ENCODE measurements at regions not wholly inside any gene's neighbourhood (a gene's known extent, or its start where the extent isn't known, plus 50 kb on each side); places are given as distances from the start of the nearest gene placed in this dataset.

DNA sequence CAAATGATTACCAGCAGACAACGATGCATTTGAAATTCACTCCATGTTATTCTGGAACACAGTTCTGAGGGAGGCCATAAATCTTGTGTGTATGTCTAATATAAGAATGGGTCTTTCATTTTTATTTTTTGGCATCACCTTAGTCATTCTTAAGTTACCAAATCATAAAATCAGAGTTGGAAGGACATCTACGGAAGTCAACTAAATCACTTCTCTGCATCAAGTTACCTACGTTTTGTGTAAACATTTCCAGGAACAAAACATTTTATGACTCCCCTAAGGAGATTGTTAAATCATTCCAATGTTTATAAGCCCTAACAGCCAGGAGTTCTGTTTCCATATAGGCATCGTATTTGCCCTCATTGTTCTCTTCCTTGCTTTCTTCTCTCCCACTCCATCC, 378.2 kb downstream of the FAM170A start:
- no peak for DNase-seq (ENCODE audit: low spot score)

GRCh38 chr5:120012431-120012830, 383.1 kb downstream of the FAM170A start:
- DNase-seq (ENCODE audit: low spot score), result no peak

DNA sequence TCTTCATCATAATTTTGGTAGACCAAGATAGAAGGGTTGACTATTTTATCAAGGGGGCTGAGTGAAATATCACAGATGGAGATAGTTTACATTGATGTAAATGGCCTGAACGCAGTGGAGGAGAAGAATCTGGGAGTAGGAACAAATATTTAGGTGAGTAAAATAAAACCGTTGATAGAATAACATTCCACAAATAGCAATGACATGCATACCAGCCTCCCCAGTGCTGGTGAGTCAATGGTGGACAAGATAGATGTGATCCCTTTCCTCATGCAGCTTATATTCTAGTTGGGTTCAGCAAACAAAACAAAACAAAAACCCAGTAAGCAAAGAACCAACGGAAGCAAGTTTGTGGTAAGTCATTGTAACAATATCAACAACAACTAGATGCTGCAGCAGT, 385.2 kb downstream of the FAM170A start:
- no peak for DNase-seq (ENCODE audit: low spot score)

GRCh38 chr5:120016717-120017382, 387.5 kb downstream of the FAM170A start:
- no peak for DNase-seq (ENCODE audit: low spot score)

DNA sequence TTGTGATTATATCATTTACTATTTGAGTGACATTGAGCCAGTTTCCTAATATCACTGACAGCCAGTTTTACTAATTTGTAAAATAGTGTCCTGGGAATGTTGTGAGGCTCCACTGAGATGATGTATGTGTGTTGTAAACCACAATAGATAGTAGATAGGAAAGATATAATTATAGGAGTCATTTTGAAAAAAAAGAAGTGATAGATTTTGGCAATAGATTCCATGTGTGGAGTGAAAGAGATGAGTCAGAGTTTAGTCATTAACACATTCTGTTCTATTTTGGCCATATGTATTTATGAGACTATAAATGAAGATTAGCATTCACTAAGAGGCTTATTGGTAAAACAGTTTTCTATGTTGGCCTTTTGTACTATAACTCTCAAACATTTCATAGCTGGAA, 388.2 kb downstream of the FAM170A start:
- DNase-seq (ENCODE audit: low spot score), result no peak

- DNase-seq (ENCODE audit: low spot score), result no peak
These were observed 405.8 kb downstream of the FAM170A start for GRCh38 chr5:120035181-120035580.

DNA sequence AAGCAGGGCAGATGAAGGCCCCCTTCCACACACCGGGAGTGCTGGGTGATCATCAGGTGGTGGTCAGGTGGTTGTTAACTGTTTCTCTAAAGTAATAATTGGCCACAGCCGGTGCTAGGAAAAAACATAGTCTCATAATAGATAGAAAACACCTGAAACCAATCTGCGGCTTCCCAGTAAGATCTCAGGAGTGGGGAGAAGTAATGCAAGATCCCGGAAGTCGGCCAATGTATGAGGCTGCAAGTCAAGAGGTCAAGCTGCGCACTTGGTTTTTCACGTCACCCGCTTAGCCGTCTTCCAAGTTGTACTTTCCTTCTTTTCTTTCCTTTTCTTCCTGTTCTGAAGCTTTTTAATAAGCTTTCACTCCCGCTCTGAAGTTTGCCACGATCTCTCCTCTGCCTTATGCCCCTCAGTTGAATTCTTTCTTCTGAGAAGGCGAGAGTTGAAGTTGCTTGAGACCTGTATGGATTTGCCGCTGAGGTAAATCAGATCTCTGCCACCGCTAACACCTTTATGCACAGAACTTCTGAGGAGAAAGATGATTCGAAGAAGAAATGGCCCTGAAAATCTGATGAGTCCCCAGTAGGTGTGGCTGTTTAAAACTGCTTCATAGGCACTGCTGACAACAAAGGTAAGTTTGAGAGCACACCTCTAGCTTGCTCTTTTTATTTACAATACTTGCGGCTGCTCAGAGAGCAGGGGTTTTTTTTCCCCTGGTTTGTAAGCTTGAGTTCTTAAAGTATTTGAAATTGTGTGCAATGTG, 406.6 kb downstream of the FAM170A start:
- DNase-seq (ENCODE audit: low spot score), result no peak

GRCh38 chr5:120037451-120037850, 408.1 kb downstream of the FAM170A start:
- no peak for DNase-seq (ENCODE audit: low spot score)

DNA sequence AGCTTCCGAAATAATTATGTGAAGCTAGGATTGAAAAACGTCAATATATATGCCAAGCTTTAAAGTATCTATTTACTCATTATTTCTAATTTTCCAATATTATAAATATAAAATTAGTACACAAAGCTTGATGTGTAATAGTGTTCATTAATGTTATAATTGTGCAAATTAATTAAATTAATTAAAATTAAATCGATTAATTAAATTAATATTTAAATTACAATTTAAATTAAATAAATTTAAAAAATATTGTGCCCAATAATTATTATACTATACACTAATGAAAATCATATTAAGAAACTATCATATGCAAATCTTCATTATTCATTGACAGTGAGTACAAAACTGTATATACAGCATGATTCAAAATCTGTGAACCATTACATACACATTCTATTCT, 409.8 kb downstream of the FAM170A start:
- DNase-seq (ENCODE audit: low spot score), result no peak

DNA sequence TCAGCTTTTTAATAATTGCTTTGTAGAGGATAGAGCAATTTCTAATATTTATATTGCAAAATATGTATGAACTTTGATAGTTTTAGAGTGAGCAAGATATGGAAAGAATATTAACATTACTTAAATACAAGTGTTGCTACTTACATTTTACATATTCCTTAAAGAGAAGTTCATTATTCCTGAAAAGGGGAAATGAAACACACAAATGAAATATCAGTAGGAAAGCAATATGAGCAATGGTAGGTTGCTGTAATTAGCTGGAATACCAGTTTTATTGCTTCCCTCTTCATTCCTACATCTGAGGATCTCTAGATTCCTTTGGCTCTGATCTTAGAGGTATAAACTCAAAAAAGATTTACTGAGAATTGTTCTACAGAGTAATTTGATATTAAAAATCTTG, 414.1 kb downstream of the FAM170A start:
- DNase-seq (ENCODE audit: low spot score), result no peak

DNA sequence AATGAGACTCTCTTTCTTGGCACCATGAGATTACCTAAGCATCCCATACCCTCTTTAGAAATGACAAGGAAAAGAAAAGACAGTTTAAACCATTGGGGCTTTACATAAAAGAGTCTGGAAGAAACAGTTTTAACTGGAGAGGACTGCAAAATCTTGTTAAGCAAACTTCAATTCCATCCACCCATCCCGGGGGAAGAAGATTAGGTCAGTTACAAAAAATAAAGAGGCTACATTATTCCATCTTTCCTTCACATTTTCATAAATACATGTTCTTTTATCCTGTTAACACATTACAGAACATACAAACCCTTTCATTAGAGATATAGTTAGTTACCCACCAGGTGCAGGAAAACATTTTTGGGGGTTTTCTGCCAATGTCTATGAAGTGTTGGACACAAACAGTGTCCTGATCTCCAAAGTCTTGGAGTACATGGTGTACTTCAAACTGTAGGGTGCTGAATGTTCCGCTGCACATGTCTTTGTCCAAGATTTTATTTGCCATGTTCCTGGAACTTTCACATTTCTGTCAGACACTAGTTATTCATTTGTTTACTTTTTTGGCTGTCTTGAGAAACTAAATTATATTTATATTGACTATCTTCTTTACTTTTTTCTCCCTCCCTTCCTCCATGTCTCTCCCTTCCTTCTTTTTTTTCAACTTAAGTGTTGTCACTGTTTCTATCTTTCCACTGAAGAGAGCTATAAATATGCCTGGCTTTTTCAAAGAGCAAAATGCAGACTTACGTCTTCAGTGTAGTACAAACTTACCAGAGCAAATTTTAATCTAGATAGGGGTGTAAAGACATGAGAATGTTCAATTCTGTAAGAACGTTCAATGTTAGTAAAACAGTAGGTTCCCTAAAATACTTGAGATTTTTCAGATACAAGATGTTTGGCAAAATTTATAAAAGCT, 410.9 kb upstream of the PRR16 start:
- no peak for DNase-seq (ENCODE audit: low spot score)

DNA sequence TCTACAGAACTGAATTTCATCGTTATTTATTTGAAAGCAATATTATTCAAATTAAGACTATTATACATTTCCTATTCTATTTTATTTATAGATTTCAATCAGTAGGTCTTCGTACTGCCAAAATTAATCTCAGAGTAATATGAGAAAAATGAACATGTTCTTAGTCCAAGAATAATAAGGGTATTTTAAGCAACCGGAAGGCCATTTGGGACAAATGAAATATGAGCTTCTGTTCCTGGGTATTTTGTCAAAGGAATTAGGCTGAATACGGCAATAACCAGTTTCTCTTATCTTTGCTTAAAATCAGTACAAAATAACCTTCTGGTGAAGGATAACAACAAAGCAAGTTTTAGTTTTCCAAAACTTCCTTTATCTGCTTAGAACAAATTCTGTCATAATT, 410.3 kb upstream of the PRR16 start:
- DNase-seq (ENCODE audit: low spot score), result no peak

DNA sequence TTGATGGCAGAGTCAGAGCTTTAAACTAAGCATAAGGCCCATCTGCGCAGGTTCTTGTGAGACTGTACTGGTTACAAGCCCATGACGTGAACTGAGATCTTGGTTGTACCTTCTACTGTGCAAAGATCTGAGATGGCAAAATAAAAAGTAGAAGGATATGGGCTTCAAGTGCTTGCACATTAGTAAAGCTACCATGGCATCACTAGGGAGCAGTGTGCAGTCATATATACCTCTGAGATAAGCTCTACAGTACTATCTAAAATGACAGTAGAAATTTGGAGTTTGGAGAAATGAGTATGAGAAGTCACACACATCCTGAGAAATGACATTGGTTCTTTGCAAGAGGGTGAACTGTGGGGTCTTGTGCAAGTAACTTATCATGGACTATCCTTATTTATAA, 408.2 kb upstream of the PRR16 start:
- no peak for DNase-seq (ENCODE audit: low spot score)

- DNase-seq (ENCODE audit: low spot score), result no peak
These were observed 401.6 kb upstream of the PRR16 start for GRCh38 chr5:120062515-120062917.

GRCh38 chr5:120072068-120072761, 391.9 kb upstream of the PRR16 start:
- no peak for DNase-seq (ENCODE audit: low spot score)

DNA sequence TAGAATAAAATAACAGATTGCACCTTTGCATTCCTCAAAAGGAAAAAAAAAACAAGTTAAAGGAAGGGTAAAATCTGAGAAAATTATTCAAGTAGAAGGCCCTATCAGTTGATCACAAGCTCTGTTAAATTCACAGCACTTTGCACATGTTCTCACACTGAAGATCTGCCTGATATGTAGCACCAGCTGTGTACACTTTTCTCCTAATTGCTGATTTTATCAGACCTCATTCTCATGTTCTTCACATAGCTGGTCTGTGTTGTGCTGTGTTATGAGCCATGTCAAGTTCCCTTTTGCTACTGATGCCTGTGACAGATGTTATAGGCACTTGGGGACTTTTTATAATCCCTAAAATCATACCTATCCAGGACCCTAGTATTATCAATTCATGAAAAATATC, 390.4 kb upstream of the PRR16 start:
- no peak for DNase-seq (ENCODE audit: low spot score)

- DNase-seq (ENCODE audit: low spot score), result no peak
These were observed 383.3 kb upstream of the PRR16 start for GRCh38 chr5:120080781-120081180.

GRCh38 chr5:120082316-120083068, 381.6 kb upstream of the PRR16 start:
- no peak for DNase-seq (ENCODE audit: low spot score)

- DNase-seq (ENCODE audit: low spot score), result no peak
These were observed 380.1 kb upstream of the PRR16 start for GRCh38 chr5:120083851-120084542.

DNA sequence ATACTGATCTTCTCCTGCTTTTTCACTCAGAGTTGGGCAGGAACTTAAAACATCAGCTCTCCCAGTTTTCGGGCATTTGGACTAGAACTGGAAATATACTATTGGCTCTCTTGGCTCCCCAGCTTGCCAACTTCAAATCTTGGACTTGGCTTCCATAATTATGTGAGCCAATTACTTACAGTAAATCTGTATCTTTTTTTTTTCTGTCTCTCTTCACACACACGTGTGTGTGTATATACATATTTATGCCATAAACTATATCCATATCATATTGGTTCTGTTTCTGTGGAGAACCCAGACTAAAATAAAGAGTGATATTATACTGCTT, 379.6 kb upstream of the PRR16 start:
- DNase-seq (ENCODE audit: low spot score), result no peak

DNA sequence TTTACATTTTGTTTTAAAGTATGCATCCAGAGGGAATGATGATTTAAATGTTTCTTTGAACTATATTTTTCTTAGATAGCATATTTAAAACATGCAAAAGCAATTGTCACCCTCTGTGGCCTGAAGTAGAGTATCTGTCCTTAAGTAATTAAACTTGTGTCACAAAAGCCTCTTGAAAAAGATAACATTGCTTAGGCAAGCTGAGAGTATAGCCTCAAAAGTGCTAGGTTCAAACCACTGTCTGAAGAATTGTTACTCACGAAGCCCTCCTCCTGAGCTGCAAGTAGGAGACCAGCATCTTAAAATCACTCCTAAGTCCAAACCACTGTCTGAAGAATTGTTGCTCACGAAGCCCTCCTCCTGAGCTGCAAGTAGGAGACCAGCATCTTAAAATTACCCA, 378.0 kb upstream of the PRR16 start:
- no peak for DNase-seq (ENCODE audit: low spot score)

All from CD4-positive, alpha-beta T cell treated with Interleukin-15 for 4 hours (primary cell).